Left lung (tissue), 4 donors: ENCODE measurements at regions not wholly inside any gene's neighbourhood (a gene's known extent, or its start where the extent isn't known, plus 50 kb on each side); places are given as distances from the start of the nearest gene placed in this dataset.

Experiments used
- ATAC-seq: fragments of 200-7000 bp; cut with Tn5 transposase; one replicate; pipeline ENCODE4 v1.9.1; 2020; ENCODE audit warnings: moderate library complexity
- DNase-seq, 4 donors: peaks; one replicate each; pipeline ENCODE4 v3.0.0-alpha.2; 2013 to 2020
- H3K27ac ChIP-seq, 2 donors: fragments of 200-600 bp; sonication (generic) in 1 of 2; one replicate each; pipeline versions ENCODE4 v1.5.0 to v1.8.0; 2020 to 2021
- H3K27me3 ChIP-seq, 2 donors: fragments of 200-600 bp; sonication (generic) in 1 of 2; one replicate each; pipeline versions ENCODE4 v1.5.0 to v1.8.0; 2020 to 2021
- H3K36me3 ChIP-seq, 2 donors: fragments of 200-600 bp; sonication (generic) in 1 of 2; one replicate each; pipeline versions ENCODE4 v1.5.0 to v1.8.0; 2020 to 2021
- H3K4me1 ChIP-seq, 2 donors: fragments of 200-600 bp; one replicate each; pipeline ENCODE4 v1.8.0; 2021
- H3K4me3 ChIP-seq, 2 donors: fragments of 200-600 bp; sonication (generic) in 1 of 2; one replicate each; pipeline versions ENCODE4 v1.5.0 to v1.8.0; 2020 to 2021; ENCODE audit warnings: mild to moderate bottlenecking in 1 of 2
- H3K9me3 ChIP-seq, 2 donors: fragments of 200-600 bp; sonication (generic) in 1 of 2; one replicate each; pipeline versions ENCODE4 v1.5.0 to v1.8.0; 2020 to 2021
- CTCF ChIP-seq, 2 donors: fragments of 200-600 bp; sonication (generic) in 1 of 2; IDR thresholded peaks; one replicate each; pipeline versions ENCODE4 v1.5.0 to v1.8.0; 2021; ENCODE audit warnings: antibody characterized with exemption in 2 of 2
- intact Hi-C, 2 donors: fragments of 100-400 bp; cut with DNase I; formaldehyde crosslinking; loops; one replicate each; pipeline versions ENCODE4 v1.11.2 to v1.14.2; 2022
- donor health status: DM: no; HTN: yes; CAD: no.
- donor health status: DM: no; HTN: no; CAD: no.

- DNase-seq = no peak
- intact Hi-C loops = loop anchor here in 1 of 2 donors (10.0 kb wide), 1 partner anchor 56 kb away; no protein-coding TSS in a partner anchor
- H3K36me3 ChIP-seq = no peaks in the 10 kb centered on the region
- no peak for TF ChIP-seq CTCF (IDR thresholded peaks at IDR 0.05)
- no peaks in the 10 kb centered on the region for H3K9me3 ChIP-seq
- H3K4me1 ChIP-seq = no peaks in the 10 kb centered on the region
- no peak overlapping the region for H3K27ac ChIP-seq
- H3K4me3 ChIP-seq = no peak overlapping the region
- ATAC-seq = no peak
- H3K27me3 ChIP-seq = no peaks in the 10 kb centered on the region
These were observed 222.1 kb downstream of the CHRM3 start for GRCh38 chr1:239608469-239608868.

- Histone ChIP-seq H3K4me1 (no peaks in the 10 kb centered on the region), H3K4me3 (no peak overlapping the region), H3K36me3 (no peaks in the 10 kb centered on the region), H3K27ac (no peak overlapping the region), H3K27me3 (no peaks in the 10 kb centered on the region), H3K9me3 (no peaks in the 10 kb centered on the region)
- no peak for TF ChIP-seq CTCF (IDR thresholded peaks at IDR 0.05)
- intact Hi-C loops = no loop called here
- DNase-seq (no peak), ATAC-seq (no peak)
These were observed 226.0 kb downstream of the CHRM3 start for GRCh38 chr1:239612379-239612778.

DNA sequence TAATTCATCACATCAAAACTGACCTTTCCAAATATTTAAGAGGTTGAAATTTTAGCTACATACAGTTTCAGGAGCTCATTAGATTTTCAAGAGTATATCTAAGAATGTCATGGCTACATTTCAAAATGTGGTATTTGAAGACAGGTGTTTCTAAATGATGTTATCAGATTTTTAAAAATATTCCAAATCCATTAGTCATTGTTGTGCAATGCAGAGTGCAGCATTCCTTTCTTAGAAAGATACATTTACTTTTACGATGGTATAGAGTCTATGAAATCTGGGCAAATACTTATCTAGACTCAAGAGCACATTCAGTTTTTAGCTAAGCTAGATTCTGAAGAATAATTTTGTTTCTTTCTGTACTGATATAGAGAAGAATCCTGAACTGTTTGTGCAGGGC lies 230.3 kb downstream of the CHRM3 start:
- no peak for DNase-seq
- ATAC-seq = no peak
- no peak overlapping the region for H3K27ac ChIP-seq
- TF ChIP-seq CTCF (IDR thresholded peaks at IDR 0.05) = no peak
- intact Hi-C loops = no loop called here
- no peak overlapping the region for H3K4me3 ChIP-seq
- H3K9me3 ChIP-seq = peaks cover 0 to under 1% of the 10 kb centered on the region in 2 donors
- H3K27me3 ChIP-seq = no peaks in the 10 kb centered on the region
- no peaks in the 10 kb centered on the region for H3K36me3 ChIP-seq
- no peaks in the 10 kb centered on the region for H3K4me1 ChIP-seq

DNA sequence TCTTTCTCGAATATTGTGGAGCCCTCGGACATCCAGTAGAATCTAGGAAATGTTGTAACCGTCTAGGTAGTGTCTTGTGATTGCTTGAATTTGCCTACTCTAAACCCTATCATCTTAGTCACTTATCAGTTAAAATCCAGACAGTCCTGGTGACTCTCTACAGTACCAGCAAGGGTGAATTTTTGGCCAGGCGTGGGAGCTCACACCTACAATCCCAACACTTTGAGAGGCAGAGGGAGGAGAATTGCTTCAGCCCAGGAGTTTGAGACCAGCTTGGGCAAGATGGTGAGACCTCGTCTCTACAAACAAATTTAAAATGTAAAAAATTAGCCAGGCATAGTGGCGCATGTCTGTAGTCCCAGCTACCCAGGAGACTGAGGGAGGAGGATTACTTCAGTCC lies 230.9 kb downstream of the CHRM3 start:
- TF ChIP-seq CTCF (IDR thresholded peaks at IDR 0.05) = no peak
- ATAC-seq = no peak
- Histone ChIP-seq H3K36me3 (no peaks in the 10 kb centered on the region), H3K4me1 (no peaks in the 10 kb centered on the region), H3K4me3 (no peak overlapping the region), H3K27me3 (no peaks in the 10 kb centered on the region), H3K27ac (no peak overlapping the region), H3K9me3 (peaks cover 0 to 5% of the 10 kb centered on the region in 2 donors)
- no peak for DNase-seq
- intact Hi-C loops = no loop called here

DNA sequence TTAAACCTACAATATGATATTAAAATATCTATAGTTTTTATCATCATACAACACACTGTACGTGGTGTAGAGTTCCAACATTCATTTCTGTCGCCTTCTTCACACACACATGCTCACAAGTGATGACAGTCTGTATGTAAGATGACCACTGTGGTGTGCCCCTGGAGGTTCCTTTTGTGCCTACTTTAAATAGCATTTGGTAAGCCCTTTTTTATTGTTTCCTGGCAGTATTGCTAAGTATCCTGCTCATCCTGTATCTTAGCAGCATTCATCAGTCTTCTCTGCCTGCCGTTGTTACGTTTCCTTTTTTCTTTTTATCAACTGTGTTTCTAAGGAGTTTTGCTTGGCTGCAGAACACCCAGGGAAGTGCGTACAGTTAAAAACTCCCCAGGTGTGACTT lies 231.4 kb downstream of the CHRM3 start:
- Histone ChIP-seq H3K27me3 (no peaks in the 10 kb centered on the region), H3K4me3 (no peak overlapping the region), H3K36me3 (no peaks in the 10 kb centered on the region), H3K27ac (no peak overlapping the region), H3K4me1 (no peaks in the 10 kb centered on the region), H3K9me3 (peaks cover 0 to 8% of the 10 kb centered on the region in 2 donors)
- ATAC-seq = no peak
- intact Hi-C loops = no loop called here
- TF ChIP-seq CTCF (IDR thresholded peaks at IDR 0.05) = no peak
- no peak for DNase-seq
